ENCODE measurements at regions not wholly inside any gene's neighbourhood (a gene's known extent, or its start where the extent isn't known, plus 50 kb on each side); places are given as distances from the start of the nearest gene placed in this dataset.
A peak's percentile ranks its signal among the peaks of the same experiment; 100 is the strongest.

DNA sequence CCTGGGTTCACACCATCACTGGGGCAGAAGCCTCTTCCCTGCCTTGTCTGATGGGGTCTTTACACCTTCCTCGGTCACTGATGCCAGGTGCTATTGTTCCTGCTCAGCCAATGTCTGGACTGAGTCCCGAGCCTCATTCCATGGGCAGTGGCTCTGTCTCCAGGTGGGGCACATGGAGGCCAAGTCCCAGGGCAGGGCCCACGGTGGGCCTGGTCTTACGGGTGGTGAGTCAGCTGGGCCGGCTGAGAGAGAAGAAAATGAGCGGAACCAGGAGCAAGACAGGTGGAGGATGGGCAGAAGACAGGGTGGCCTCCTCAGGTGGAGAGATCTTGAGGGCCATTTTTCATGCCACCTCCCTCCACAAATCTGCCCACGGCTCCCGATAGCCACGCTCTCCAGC lies 131.7 kb upstream of the FAM20C start:
- intact Hi-C loops (cut with micrococcal nuclease), result no loop called here
- Mint-ChIP-seq H3K4me1 (ENCODE audit: low read depth) (peaks cover 60% of the 10 kb centered on the region), H3K27me3 (peaks cover 22% of the 10 kb centered on the region)

DNA sequence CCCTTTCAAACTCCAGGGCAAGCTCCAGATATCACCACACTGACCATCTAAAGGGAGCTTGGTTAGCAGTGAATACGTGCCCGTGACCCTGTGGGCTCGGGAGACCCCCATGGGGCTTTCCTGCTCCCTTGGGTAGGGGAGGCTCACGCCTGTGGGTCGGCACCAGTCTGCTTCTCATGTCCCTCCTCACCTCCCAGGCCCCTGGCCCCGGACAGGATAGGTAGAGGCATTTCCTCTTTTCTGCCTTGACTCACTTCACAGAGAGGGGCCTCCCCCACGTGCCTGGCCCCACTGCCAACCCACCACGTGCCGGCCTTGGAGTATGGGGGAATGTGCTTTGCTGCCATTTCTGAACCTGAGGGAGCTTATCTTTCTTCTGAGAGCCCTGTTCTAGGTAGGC lies 131.3 kb upstream of the FAM20C start:
- no peak overlapping the region for H3K27ac Mint-ChIP-seq
- no peaks in the 10 kb centered on the region for H3K9me3 Mint-ChIP-seq
- H3K4me3 Mint-ChIP-seq, result no peak overlapping the region
- H3K27me3 Mint-ChIP-seq, result peaks cover 22% of the 10 kb centered on the region
- intact Hi-C loops (cut with micrococcal nuclease), result no loop called here
- H3K4me1 Mint-ChIP-seq (ENCODE audit: low read depth), result peaks cover 60% of the 10 kb centered on the region
- H3K36me3 Mint-ChIP-seq (ENCODE audit: low read depth), result no peaks in the 10 kb centered on the region

More for the DNA sequence above, 131.7 kb upstream of the FAM20C start:
- Mint-ChIP-seq H3K36me3 (ENCODE audit: low read depth) (no peaks in the 10 kb centered on the region), H3K9me3 (no peaks in the 10 kb centered on the region), H3K27ac (no peak overlapping the region), H3K4me3 (no peak overlapping the region)

DNA sequence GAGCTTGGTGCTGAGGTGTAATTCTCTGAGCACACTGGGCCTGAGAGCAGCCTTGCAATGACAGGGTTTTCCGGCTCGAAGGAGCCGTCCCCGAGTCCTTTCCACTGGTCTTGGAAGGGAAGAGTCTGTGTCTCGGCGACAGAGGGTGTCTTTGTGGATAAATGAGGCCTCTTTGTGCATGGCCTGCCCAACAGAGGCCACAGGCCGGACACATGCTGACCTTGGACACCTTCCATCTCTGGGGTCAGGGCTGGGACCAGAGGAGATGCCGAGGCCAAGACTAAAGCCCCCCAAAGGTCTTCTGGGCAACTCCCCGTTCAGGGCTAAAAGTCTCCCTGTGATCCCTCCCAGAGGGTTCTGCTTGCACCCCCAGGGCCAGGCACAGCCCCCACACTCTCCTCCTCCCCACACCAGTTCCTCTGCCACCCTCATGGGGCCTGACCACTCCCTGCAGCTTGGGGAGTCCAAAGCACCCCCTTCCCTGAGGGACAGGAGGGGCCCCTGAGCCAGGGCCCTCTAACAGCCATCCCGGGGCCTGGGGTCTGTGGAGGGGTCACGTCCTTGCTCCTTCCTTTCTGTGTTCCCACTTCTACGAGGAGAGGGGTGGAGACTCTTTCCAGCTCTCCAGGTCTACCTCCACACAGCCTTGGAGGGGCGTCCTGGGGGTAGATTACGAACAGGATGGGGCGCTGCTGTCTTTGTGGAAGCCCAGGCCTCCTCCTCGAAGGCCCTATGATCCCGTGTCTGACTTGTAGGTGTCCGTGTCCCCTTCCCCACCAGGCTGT lies 130.6 kb upstream of the FAM20C start:
- Mint-ChIP-seq H3K9me3 (no peaks in the 10 kb centered on the region), H3K36me3 (ENCODE audit: low read depth) (no peaks in the 10 kb centered on the region), H3K4me3 (no peak overlapping the region), H3K4me1 (ENCODE audit: low read depth) (peaks cover 65% of the 10 kb centered on the region), H3K27ac (no peak overlapping the region), H3K27me3 (peaks cover 25% of the 10 kb centered on the region)
- intact Hi-C loops (cut with micrococcal nuclease), result no loop called here

DNA sequence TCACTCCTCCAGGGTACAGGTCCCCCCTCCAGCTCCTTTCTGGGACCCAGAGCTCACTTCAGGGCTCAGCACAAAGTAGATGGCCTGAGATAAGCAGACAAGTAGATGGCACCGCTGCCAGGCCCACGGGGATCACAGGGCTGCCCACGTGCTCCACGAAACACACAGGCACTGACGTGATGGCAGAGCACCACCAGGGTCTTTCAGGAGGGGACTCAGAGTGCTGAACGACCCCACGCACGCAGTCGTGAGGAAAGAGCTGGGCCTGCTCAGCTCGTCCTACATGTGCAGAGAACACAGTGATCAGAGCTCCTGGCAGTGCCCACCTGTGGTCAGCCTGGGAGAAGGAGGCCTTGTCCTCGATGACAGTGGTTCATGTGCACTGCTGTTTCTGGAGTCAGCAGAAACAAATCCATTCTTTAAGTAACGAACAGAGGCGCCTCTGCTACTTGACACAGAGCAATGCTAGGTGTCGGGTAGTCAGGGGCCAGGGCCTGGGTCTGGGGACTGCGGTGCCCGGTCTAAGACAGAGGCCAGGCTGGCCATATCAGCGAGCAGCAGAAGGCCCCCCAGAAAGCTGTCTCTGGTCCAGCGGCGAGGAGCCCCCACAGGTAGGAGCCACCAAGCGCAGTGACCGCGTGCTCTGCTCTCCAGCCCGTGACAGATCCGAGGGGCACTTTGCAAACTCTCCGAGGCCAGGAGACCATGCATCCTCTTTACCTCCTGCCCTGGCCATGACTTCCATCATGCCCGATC lies 129.8 kb upstream of the FAM20C start:
- H3K9me3 Mint-ChIP-seq, result no peaks in the 10 kb centered on the region
- no peak overlapping the region for H3K27ac Mint-ChIP-seq
- intact Hi-C loops (cut with micrococcal nuclease), result no loop called here
- H3K27me3 Mint-ChIP-seq, result peaks cover 30% of the 10 kb centered on the region
- peaks cover 66% of the 10 kb centered on the region for H3K4me1 Mint-ChIP-seq (ENCODE audit: low read depth)
- no peaks in the 10 kb centered on the region for H3K36me3 Mint-ChIP-seq (ENCODE audit: low read depth)
- no peak overlapping the region for H3K4me3 Mint-ChIP-seq

DNA sequence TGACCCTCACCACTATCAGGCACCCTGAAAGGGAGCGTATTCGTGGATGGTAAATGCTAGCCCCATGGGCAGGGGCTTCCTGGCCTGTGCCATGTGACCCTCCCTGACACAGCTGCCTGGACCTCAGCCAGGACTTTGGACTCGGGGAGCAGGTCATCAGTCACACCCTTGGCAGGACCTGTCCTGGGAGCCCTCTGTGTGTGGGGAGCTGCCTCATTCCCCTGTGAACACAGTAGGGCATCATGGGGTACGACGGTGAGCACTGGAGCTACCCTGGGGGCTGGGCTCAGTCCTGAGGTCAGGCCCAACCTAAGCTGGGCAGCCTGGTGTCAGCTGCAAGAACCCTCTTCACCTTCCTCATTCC lies 129.3 kb upstream of the FAM20C start:
- Mint-ChIP-seq H3K36me3 (ENCODE audit: low read depth) (no peaks in the 10 kb centered on the region), H3K27me3 (peaks cover 30% of the 10 kb centered on the region), H3K4me1 (ENCODE audit: low read depth) (peaks cover 67% of the 10 kb centered on the region), H3K27ac (no peak overlapping the region), H3K4me3 (no peak overlapping the region), H3K9me3 (no peaks in the 10 kb centered on the region)
- intact Hi-C loops (cut with micrococcal nuclease), result no loop called here

DNA sequence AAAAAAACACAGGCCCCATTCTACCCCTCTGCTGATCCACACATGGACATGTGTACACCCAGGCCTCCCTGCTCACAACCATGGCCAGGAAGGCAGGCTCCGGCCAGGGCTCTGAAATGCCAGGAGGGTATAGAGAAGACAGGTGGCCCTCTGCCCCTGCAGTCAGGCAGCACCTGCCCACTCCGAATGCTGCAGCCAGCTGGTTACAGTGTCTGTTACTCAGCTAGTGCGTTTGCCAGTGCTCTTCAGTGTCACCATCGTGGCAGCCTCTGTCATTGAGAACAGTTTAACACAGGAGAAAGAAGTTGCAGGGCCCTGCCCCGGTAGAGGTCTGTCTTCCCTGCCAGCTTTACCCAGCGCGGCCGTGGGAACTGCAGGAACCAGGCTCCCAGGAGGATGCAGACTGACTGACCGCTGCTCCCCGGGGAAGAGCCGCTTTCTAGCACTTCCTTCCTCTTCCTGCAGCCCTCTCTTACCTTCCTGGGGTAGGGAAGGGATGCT lies 128.8 kb upstream of the FAM20C start:
- Mint-ChIP-seq H3K27me3 (peaks cover 30% of the 10 kb centered on the region), H3K4me1 (ENCODE audit: low read depth) (peaks cover 70% of the 10 kb centered on the region), H3K4me3 (no peak overlapping the region), H3K9me3 (no peaks in the 10 kb centered on the region), H3K27ac (no peak overlapping the region), H3K36me3 (ENCODE audit: low read depth) (no peaks in the 10 kb centered on the region)
- intact Hi-C loops (cut with micrococcal nuclease), result no loop called here

DNA sequence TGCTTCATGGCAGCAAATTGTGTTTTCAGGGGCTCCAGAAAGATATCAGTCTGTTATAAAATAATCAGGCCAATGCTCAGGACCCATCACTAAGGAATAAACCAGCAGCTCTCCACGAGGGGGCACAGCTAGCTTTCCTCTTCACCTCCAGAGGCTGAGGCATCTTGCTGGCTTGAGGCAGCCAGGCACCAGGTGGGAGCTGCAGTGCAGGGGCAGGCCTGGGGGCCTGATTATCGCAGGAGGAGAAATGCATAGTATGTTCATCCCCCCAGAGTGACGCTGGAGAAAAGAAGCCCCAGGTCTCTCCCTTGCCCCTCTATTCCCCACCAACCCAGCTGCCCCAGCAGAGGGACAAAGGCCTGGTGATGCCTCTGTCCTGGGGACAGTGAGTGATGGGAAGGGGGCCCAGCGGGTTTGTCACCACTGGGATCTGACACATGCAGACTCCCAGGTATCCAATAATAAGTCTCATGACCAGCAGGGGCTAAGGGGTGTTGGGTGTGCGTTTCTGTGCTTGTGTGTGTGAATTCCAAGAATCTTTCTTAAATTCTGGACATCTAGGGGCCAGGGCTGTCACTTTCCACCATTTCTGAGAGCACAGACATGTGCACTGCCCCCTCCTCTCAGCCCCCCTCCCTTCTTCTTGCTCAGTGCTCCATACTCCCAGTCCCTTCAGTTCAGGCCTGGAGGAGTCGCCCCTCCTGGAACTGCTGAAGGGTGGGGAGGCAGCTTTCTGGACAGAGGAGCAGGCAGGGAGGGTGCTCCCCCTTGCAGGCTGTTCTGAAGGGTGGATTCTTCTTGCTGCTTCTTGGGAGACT lies 128.1 kb upstream of the FAM20C start:
- Mint-ChIP-seq H3K9me3 (no peaks in the 10 kb centered on the region), H3K4me1 (ENCODE audit: low read depth) (peaks cover 74% of the 10 kb centered on the region), H3K4me3 (no peak overlapping the region), H3K36me3 (ENCODE audit: low read depth) (no peaks in the 10 kb centered on the region), H3K27me3 (peaks cover 27% of the 10 kb centered on the region), H3K27ac (no peak overlapping the region)
- intact Hi-C loops (cut with micrococcal nuclease), result no loop called here

DNA sequence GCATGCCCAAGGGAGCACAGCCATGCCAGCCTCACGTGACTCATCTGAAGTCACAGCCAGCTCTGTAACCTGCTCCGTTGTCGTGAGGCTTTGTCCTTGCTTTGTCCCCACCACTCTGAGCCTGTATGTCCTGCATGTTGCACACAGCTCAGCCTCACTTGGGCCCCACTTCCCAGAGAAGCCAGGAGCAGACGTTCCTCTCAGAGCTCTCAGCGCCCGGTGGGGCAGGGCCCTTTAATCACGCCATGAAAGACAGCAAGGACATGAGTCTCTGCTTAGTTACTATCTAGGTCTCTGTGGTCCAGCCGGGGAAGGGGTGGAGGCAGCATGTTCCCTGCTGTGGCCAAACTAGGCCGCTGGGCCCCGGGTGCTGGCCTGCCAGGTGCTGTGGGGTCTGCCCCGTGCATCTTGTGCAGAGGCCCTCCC lies 127.4 kb upstream of the FAM20C start:
- Mint-ChIP-seq H3K36me3 (ENCODE audit: low read depth) (no peaks in the 10 kb centered on the region), H3K27me3 (peaks cover 27% of the 10 kb centered on the region), H3K9me3 (no peaks in the 10 kb centered on the region), H3K4me3 (no peak overlapping the region), H3K4me1 (ENCODE audit: low read depth) (peaks cover 77% of the 10 kb centered on the region), H3K27ac (no peak overlapping the region)
- intact Hi-C loops (cut with micrococcal nuclease), result no loop called here

DNA sequence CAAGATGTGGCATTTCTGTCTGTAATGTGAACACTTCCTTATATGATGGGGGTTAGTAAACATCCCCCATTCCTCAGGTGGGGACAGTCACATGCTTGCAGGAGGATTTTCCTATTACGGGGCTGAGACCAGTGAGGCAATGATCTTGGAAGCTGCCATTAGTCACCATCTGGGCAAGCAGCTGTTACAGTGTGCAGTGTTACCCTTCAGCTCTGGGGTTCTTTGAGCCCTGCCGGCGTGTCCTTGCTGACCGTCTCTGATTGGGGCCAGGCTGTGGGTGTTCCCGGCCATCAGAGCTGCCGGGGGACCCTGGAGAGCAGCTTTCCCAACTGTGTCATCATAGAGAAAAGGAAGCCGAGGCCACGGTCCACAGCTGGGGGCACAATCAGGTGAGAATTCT lies 126.8 kb upstream of the FAM20C start:
- Mint-ChIP-seq H3K27ac (no peak overlapping the region), H3K36me3 (ENCODE audit: low read depth) (no peaks in the 10 kb centered on the region), H3K9me3 (no peaks in the 10 kb centered on the region), H3K4me1 (ENCODE audit: low read depth) (peaks cover 78% of the 10 kb centered on the region), H3K4me3 (no peak overlapping the region), H3K27me3 (peaks cover 27% of the 10 kb centered on the region)
- intact Hi-C loops (cut with micrococcal nuclease), result no loop called here

DNA sequence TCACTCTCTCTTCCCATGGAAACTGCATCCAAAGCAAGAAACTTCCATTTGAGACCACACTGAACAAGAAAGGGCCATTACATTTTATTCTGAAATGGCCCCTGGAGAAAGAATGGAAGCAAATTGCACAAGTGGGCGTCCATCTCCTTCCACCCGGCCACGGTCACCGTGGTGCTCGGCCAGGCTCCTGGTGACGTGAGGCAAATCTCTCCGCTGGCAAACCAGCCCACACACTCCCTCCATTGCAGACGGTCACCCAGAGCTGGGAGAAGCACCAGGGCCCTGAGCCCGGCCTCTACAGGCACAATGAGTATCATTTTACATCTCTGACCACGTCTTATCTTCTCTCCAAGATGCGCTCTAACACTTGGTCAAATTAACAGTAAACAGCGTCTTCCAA lies 126.1 kb upstream of the FAM20C start:
- Mint-ChIP-seq H3K4me1 (ENCODE audit: low read depth) (peaks cover 75% of the 10 kb centered on the region), H3K27me3 (peaks cover 25% of the 10 kb centered on the region), H3K27ac (peak overlapping the region; percentile 31), H3K36me3 (ENCODE audit: low read depth) (no peaks in the 10 kb centered on the region), H3K4me3 (no peak overlapping the region), H3K9me3 (no peaks in the 10 kb centered on the region)
- intact Hi-C loops (cut with micrococcal nuclease), result no loop called here

DNA sequence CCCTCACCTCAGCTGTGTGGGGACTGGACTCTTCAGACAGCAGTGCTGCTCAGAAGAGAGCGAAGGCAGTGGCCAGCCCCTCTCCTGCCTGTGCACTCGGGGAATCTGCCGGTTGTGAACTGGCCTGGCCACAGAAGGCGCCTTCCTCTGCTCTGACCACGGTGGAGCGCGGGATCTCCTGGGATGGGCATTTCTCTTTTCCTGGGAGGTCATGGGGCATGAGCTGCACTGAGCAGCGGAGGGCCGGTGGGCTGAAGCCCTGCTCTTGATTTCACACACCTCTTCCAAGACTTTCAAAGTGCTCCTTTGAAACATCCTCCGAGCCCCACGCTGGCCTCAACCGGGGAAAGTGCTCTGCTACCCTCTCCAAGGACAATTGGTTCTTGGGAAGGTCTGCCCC lies 125.6 kb upstream of the FAM20C start:
- Mint-ChIP-seq H3K36me3 (ENCODE audit: low read depth) (no peaks in the 10 kb centered on the region), H3K27ac (peak overlapping the region; percentile 31), H3K4me1 (ENCODE audit: low read depth) (peaks cover 71% of the 10 kb centered on the region), H3K4me3 (no peak overlapping the region), H3K9me3 (no peaks in the 10 kb centered on the region), H3K27me3 (peaks cover 24% of the 10 kb centered on the region)
- intact Hi-C loops (cut with micrococcal nuclease), result no loop called here

DNA sequence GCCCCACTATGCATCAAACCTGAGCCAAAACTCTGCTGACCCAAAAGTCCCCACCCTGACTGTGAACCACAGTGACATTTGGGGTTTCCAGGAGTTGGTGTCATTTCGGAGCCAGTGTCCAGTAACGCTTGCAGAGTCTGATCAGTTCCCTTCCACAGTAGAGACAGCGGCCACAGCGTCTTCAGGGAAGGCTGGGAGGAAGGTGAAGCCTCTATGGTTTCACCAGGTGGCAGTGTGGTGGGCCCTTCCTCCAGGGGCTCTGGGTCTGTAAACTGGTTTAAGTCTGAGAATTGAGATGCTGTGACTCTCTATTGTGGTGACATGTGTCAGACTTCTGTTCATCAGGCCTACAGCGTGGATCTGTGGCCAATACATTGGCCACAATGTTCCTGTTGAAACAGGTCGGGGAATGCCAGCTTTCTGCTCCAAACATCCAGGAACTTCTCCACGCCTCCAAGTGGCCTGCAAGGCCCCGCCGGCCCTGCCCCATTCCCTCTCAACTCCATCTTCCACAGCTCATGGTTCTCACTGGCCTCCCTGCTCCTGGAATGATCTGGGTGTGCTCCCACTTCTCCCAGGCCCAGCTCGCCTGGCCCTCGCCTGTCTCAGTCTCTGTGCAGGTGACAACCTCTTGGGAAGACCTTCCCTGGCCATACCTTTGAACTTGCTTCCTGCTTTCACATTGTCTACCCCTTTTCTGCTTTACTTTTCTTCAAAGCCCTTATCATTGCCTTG lies 124.5 kb upstream of the FAM20C start:
- intact Hi-C loops (cut with micrococcal nuclease), result no loop called here
- no peak overlapping the region for H3K4me3 Mint-ChIP-seq
- no peaks in the 10 kb centered on the region for H3K36me3 Mint-ChIP-seq (ENCODE audit: low read depth)
- no peaks in the 10 kb centered on the region for H3K9me3 Mint-ChIP-seq
- H3K27ac Mint-ChIP-seq, result no peak overlapping the region
- H3K27me3 Mint-ChIP-seq, result peaks cover 21% of the 10 kb centered on the region
- peaks cover 60% of the 10 kb centered on the region for H3K4me1 Mint-ChIP-seq (ENCODE audit: low read depth)

DNA sequence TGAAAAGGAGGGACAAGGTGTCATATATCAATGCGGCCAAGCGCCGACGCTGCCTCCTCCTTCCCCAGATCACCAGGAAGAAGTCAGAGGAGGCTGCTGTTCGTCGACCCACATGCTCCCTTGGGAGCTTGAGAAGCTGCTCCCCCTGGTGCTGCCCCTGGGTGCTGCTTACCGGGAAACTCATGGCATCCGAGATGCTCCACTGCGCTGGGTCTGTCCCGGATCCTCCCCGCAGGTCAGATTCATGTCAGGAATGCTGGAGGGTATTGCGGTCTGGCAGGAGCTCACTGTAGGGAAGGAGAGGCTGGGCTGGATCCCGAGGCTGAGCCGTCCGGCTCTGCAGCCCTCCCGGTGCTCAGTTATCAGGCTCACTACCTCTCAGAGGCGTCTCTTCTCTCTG lies 123.7 kb upstream of the FAM20C start:
- no peak overlapping the region for H3K27ac Mint-ChIP-seq
- H3K4me1 Mint-ChIP-seq (ENCODE audit: low read depth), result peaks cover 52% of the 10 kb centered on the region
- H3K36me3 Mint-ChIP-seq (ENCODE audit: low read depth), result no peaks in the 10 kb centered on the region
- no peaks in the 10 kb centered on the region for H3K9me3 Mint-ChIP-seq
- peaks cover 19% of the 10 kb centered on the region for H3K27me3 Mint-ChIP-seq
- intact Hi-C loops (cut with micrococcal nuclease), result no loop called here
- H3K4me3 Mint-ChIP-seq, result no peak overlapping the region
